HEK293 (cell line): ENCODE measurements at regions not wholly inside any gene's neighbourhood (a gene's known extent, or its start where the extent isn't known, plus 50 kb on each side); places are given as distances from the start of the nearest gene placed in this dataset.

Experiments
- CTCF ChIA-PET: fragments of 350-600 bp; formaldehyde crosslinking; extraction: SDS; loops from one replicate; lab custom pipeline; 2021; ENCODE audit warnings: antibody characterized with exemption; lab: Yijun Ruan, JAX
- POLR2A ChIA-PET: fragments of 300-600 bp; formaldehyde crosslinking; extraction: SDS; loops from one replicate; lab custom pipeline; 2020; ENCODE audit warnings: antibody characterized with exemption, inconsistent platforms; lab: Yijun Ruan, JAX
- H3K27ac ChIP-seq: fragments of 200-500 bp; sonication (Bioruptor generic); 2 replicates; pipeline ENCODE4 v1.5.1; 2014; ENCODE audit warnings: low read depth, low read length, control low read depth, inconsistent platforms; ENCODE audit errors: extremely low read depth
- H3K36me3 ChIP-seq, 2 experiments: fragments of 200-500 bp in 1 of 2; sonication (Bioruptor generic) in 1 of 2; 1 replicate in 1 of 2; 2 replicates in 1 of 2; pipeline ENCODE4 v1.5.1; 2014 to 2017; ENCODE audit warnings: inconsistent platforms in 2 of 2, low read length in 2 of 2; ENCODE audit not compliant: control insufficient read depth in 2 of 2, insufficient read depth in 1 of 2
- H3K4me1 ChIP-seq: fragments of 200-500 bp; sonication (Bioruptor generic); 2 replicates; pipeline ENCODE4 v1.5.1; 2014; ENCODE audit warnings: mild to moderate bottlenecking, low read length, inconsistent platforms; ENCODE audit not compliant: control insufficient read depth, insufficient read depth
- H3K4me3 ChIP-seq: 2 replicates; pipeline ENCODE4 v1.5.1; 2011; ENCODE audit warnings: low read depth, mild to moderate bottlenecking, control low read depth, low read length, moderate library complexity
- H3K9me3 ChIP-seq: fragments of 200-500 bp; sonication (Bioruptor generic); 2 replicates; pipeline ENCODE4 v1.5.1; 2014; ENCODE audit warnings: low read depth, low read length, inconsistent platforms; ENCODE audit not compliant: control insufficient read depth, insufficient read depth
- HOXD13 ChIP-seq: sonication (generic); formaldehyde crosslinking; IDR thresholded peaks from 2 replicates; pipeline ENCODE4 v1.8.0; 2022; ENCODE audit warnings: missing genetic modification reagents, borderline replicate concordance
- KLF10 ChIP-seq: fragments of 450-650 bp; IDR thresholded peaks from 2 replicates; pipeline ENCODE4 v1.5.1; 2018; ENCODE audit warnings: missing biosample characterization, mild to moderate bottlenecking, missing genetic modification characterization
- SCRT1 ChIP-seq: fragments of 450-650 bp; formaldehyde crosslinking; IDR thresholded peaks from 2 replicates; pipeline ENCODE4 v1.5.1; 2016; ENCODE audit warnings: missing biosample characterization, missing genetic modification characterization, borderline replicate concordance
- SCRT2 ChIP-seq: fragments of 450-650 bp; formaldehyde crosslinking; IDR thresholded peaks from 2 replicates; pipeline ENCODE4 v1.5.1; 2016; ENCODE audit warnings: missing biosample characterization, missing genetic modification characterization
- SP2 ChIP-seq: fragments of 450-650 bp; formaldehyde crosslinking; IDR thresholded peaks from 2 replicates; pipeline ENCODE4 v1.5.1; 2016; ENCODE audit warnings: missing biosample characterization, missing genetic modification characterization
- ZBTB20 ChIP-seq: fragments of 450-650 bp; formaldehyde crosslinking; IDR thresholded peaks from 2 replicates; pipeline ENCODE4 v1.5.1; 2016; ENCODE audit warnings: missing biosample characterization, missing genetic modification characterization
- ZBTB21 ChIP-seq: fragments of 450-650 bp; formaldehyde crosslinking; IDR thresholded peaks from 2 replicates; pipeline ENCODE4 v1.5.1; 2017; ENCODE audit warnings: missing biosample characterization, missing genetic modification characterization
- ZBTB48 ChIP-seq: fragments of 450-650 bp; formaldehyde crosslinking; IDR thresholded peaks from 2 replicates; pipeline ENCODE4 v1.5.1; 2016; ENCODE audit warnings: missing biosample characterization, missing genetic modification characterization
- ZBTB6 ChIP-seq: fragments of 450-650 bp; formaldehyde crosslinking; IDR thresholded peaks from 2 replicates; pipeline ENCODE4 v1.5.1; 2017; ENCODE audit warnings: missing biosample characterization, missing genetic modification characterization
- ZNF138 ChIP-seq: fragments of 450-650 bp; formaldehyde crosslinking; IDR thresholded peaks from 2 replicates; pipeline ENCODE4 v1.5.1; 2016; ENCODE audit warnings: missing biosample characterization, missing genetic modification characterization, borderline replicate concordance
- ZNF155 ChIP-seq: fragments of 450-650 bp; formaldehyde crosslinking; IDR thresholded peaks from 2 replicates; pipeline ENCODE4 v1.5.1; 2016; ENCODE audit warnings: missing biosample characterization, missing genetic modification characterization
- ZNF157 ChIP-seq: fragments of 450-650 bp; formaldehyde crosslinking; IDR thresholded peaks from 2 replicates; pipeline ENCODE4 v1.5.1; 2016; ENCODE audit warnings: missing biosample characterization, missing genetic modification characterization
- ZNF2 ChIP-seq: fragments of 450-650 bp; formaldehyde crosslinking; IDR thresholded peaks from 2 replicates; pipeline ENCODE4 v1.5.1; 2016; ENCODE audit warnings: missing biosample characterization, missing genetic modification characterization
- ZNF24 ChIP-seq: fragments of 450-650 bp; formaldehyde crosslinking; IDR thresholded peaks from 2 replicates; pipeline ENCODE4 v1.5.1; 2016; ENCODE audit warnings: missing biosample characterization, missing genetic modification characterization
- ZNF266 ChIP-seq: fragments of 450-650 bp; formaldehyde crosslinking; IDR thresholded peaks from 2 replicates; pipeline ENCODE4 v1.5.1; 2016; ENCODE audit warnings: missing biosample characterization, missing genetic modification characterization, low read depth
- ZNF37A ChIP-seq: fragments of 450-650 bp; IDR thresholded peaks from 2 replicates; pipeline ENCODE4 v1.5.1; 2018; ENCODE audit warnings: missing biosample characterization, missing genetic modification characterization
- ZNF501 ChIP-seq: fragments of 450-650 bp; formaldehyde crosslinking; IDR thresholded peaks from 2 replicates; pipeline ENCODE4 v1.5.1; 2016; ENCODE audit warnings: missing biosample characterization, missing genetic modification characterization
- ZNF555 ChIP-seq: fragments of 450-650 bp; formaldehyde crosslinking; conservative IDR thresholded peaks from 2 replicates; pipeline ENCODE4 v1.5.1; 2017; ENCODE audit warnings: missing biosample characterization, mild to moderate bottlenecking, missing genetic modification characterization, inconsistent platforms
- ZNF558 ChIP-seq: fragments of 450-650 bp; formaldehyde crosslinking; IDR thresholded peaks from 2 replicates; pipeline ENCODE4 v1.5.1; 2016; ENCODE audit warnings: missing biosample characterization, missing genetic modification characterization
- ZNF654 ChIP-seq: fragments of 450-650 bp; formaldehyde crosslinking; IDR thresholded peaks from 2 replicates; pipeline ENCODE4 v1.5.1; 2016; ENCODE audit warnings: low read depth, missing biosample characterization, missing genetic modification characterization
- ZNF677 ChIP-seq: fragments of 450-650 bp; IDR thresholded peaks from 2 replicates; pipeline ENCODE4 v1.5.0; 2018; ENCODE audit warnings: missing biosample characterization, mild to moderate bottlenecking, missing genetic modification characterization, moderate library complexity
- ZNF701 ChIP-seq: fragments of 450-650 bp; formaldehyde crosslinking; IDR thresholded peaks from 2 replicates; pipeline ENCODE4 v1.5.1; 2016; ENCODE audit warnings: missing biosample characterization, missing genetic modification characterization
- ZNF707 ChIP-seq: fragments of 450-650 bp; formaldehyde crosslinking; IDR thresholded peaks from 2 replicates; pipeline ENCODE4 v1.5.1; 2016; ENCODE audit warnings: missing biosample characterization, missing genetic modification characterization
- ZNF768 ChIP-seq: fragments of 450-650 bp; formaldehyde crosslinking; IDR thresholded peaks from 2 replicates; pipeline ENCODE4 v1.5.1; 2018; ENCODE audit warnings: missing biosample characterization, mild to moderate bottlenecking, missing genetic modification characterization
- ZNF792 ChIP-seq: fragments of 450-650 bp; formaldehyde crosslinking; IDR thresholded peaks from 2 replicates; pipeline ENCODE4 v1.5.1; 2016; ENCODE audit warnings: missing biosample characterization, missing genetic modification characterization
- ZSCAN4 ChIP-seq: fragments of 450-650 bp; formaldehyde crosslinking; IDR thresholded peaks from 2 replicates; pipeline ENCODE4 v1.5.1; 2017; ENCODE audit warnings: missing biosample characterization, missing genetic modification characterization
- ZXDB ChIP-seq: fragments of 450-650 bp; formaldehyde crosslinking; IDR thresholded peaks from 2 replicates; pipeline ENCODE4 v1.5.1; 2016; ENCODE audit warnings: missing biosample characterization, missing genetic modification characterization
- TF ChIP-seq, protein P1 (sequence below): fragments of 450-650 bp; formaldehyde crosslinking; IDR thresholded peaks from 2 replicates; pipeline ENCODE4 v1.5.1; 2017; ENCODE audit warnings: missing biosample characterization, missing genetic modification characterization
- TF ChIP-seq, protein P2 (sequence below): fragments of 450-650 bp; formaldehyde crosslinking; IDR thresholded peaks from 2 replicates; pipeline ENCODE4 v1.5.1; 2016; ENCODE audit warnings: missing biosample characterization, missing genetic modification characterization
- TF ChIP-seq, protein P3 (sequence below): fragments of 450-650 bp; formaldehyde crosslinking; IDR thresholded peaks from 2 replicates; pipeline ENCODE4 v1.5.1; 2016; ENCODE audit warnings: missing biosample characterization, missing genetic modification characterization, low read depth
- TF ChIP-seq, protein P4 (sequence below): fragments of 450-650 bp; formaldehyde crosslinking; optimal IDR thresholded peaks from 2 replicates; pipeline ENCODE3; 2016; ENCODE audit warnings: missing biosample characterization, mild to moderate bottlenecking, missing genetic modification characterization

DNA sequence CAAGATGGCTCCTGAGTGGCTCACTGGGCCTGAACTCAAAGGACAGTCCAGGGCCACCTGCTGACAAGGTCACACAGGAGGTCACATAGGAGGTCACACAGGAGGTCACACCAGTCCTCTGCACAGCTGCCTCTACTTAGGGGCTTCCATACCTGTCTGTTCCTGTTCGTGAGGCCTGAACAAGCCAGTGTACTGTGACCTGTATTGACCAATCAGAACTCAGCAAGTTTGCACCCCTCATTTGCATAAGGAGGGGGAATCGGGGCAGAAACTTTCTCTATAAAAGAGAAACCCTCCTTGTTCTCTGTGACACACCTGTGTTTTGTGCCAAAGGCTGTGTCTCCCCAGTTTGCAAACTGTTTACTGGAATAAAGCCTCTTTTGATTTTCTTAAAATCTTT is 478.9 kb downstream of the EIPR1 start:
- H3K9me3 ChIP-seq: no peaks in the 10 kb centered on the region
- no peaks in the 10 kb centered on the region for H3K4me1 ChIP-seq
- H3K4me3 ChIP-seq: no peak overlapping the region
- POLR2A ChIA-PET: no interaction called here
- TF ChIP-seq ZNF792 (tag by site-specific recombination) (no peak), SCRT2 (tag by site-specific recombination) (no peak), ZNF266 (tag by site-specific recombination) (no peak), SCRT1 (no peak), ZNF157 (tag by site-specific recombination) (no peak), ZXDB (tag by site-specific recombination) (no peak), ZNF138 (tag by site-specific recombination) (no peak), ZNF558 (tag by site-specific recombination) (no peak), ZNF24 (tag by site-specific recombination) (no peak), ZNF677 (tag by site-specific recombination) (no peak), ZNF707 (tag by site-specific recombination) (no peak), SP2 (tag by site-specific recombination) (no peak), ZSCAN4 (tag by site-specific recombination) (no peak), ZNF654 (no peak), ZBTB20 (no peak), ZNF2 (tag by site-specific recombination) (no peak), KLF10 (no peak), ZNF37A (no peak)
- TF ChIP-seq, protein P1, sequence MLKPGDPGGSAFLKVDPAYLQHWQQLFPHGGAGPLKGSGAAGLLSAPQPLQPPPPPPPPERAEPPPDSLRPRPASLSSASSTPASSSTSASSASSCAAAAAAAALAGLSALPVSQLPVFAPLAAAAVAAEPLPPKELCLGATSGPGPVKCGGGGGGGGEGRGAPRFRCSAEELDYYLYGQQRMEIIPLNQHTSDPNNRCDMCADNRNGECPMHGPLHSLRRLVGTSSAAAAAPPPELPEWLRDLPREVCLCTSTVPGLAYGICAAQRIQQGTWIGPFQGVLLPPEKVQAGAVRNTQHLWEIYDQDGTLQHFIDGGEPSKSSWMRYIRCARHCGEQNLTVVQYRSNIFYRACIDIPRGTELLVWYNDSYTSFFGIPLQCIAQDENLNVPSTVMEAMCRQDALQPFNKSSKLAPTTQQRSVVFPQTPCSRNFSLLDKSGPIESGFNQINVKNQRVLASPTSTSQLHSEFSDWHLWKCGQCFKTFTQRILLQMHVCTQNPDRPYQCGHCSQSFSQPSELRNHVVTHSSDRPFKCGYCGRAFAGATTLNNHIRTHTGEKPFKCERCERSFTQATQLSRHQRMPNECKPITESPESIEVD (tag by site-specific recombination): no peak
- CTCF ChIA-PET: no interaction called here
- no peaks in the 10 kb centered on the region for H3K36me3 ChIP-seq
- no peak overlapping the region for H3K27ac ChIP-seq

DNA sequence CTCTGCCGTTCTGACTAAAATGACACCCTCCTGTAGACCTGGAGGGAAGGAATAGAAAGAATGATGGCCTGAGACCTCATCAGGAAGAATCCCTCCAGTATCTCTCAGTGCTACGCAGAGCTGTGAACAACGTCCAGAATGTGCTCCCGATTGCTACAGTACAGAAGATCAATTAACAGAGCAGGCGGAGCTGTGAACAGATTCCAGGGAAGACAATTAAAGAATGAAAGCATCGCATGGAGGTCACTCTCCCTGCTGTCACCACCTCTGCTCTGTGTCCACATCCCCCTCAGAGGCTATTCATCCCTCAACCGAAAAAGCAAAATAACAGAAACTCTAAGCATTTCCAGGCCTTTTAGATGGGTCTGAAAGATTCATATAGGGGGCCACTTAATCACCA is 481.0 kb downstream of the EIPR1 start:
- CTCF ChIA-PET: interaction anchor here (0.6 kb wide), 1 partner anchor 75 kb away, joined by 3 read pairs; no protein-coding TSS in a partner anchor
- Histone ChIP-seq H3K4me1 (no peaks in the 10 kb centered on the region), H3K9me3 (no peaks in the 10 kb centered on the region), H3K36me3 (no peaks in the 10 kb centered on the region), H3K27ac (no peak overlapping the region), H3K4me3 (no peak overlapping the region)
- POLR2A ChIA-PET: no interaction called here
- no peak for TF ChIP-seq SCRT1
- no peak for TF ChIP-seq ZBTB48 (tag by site-specific recombination)
- TF ChIP-seq, protein P2, sequence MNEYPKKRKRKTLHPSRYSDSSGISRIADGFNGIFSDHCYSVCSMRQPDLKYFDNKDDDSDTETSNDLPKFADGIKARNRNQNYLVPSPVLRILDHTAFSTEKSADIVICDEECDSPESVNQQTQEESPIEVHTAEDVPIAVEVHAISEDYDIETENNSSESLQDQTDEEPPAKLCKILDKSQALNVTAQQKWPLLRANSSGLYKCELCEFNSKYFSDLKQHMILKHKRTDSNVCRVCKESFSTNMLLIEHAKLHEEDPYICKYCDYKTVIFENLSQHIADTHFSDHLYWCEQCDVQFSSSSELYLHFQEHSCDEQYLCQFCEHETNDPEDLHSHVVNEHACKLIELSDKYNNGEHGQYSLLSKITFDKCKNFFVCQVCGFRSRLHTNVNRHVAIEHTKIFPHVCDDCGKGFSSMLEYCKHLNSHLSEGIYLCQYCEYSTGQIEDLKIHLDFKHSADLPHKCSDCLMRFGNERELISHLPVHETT (tag by site-specific recombination): no peak
- TF ChIP-seq, protein P3, sequence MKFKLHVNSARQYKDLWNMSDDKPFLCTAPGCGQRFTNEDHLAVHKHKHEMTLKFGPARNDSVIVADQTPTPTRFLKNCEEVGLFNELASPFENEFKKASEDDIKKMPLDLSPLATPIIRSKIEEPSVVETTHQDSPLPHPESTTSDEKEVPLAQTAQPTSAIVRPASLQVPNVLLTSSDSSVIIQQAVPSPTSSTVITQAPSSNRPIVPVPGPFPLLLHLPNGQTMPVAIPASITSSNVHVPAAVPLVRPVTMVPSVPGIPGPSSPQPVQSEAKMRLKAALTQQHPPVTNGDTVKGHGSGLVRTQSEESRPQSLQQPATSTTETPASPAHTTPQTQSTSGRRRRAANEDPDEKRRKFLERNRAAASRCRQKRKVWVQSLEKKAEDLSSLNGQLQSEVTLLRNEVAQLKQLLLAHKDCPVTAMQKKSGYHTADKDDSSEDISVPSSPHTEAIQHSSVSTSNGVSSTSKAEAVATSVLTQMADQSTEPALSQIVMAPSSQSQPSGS (tag by site-specific recombination): no peak
- TF ChIP-seq HOXD13: no peak
- TF ChIP-seq ZNF555 (tag by site-specific recombination): no peak
- TF ChIP-seq, protein P4, sequence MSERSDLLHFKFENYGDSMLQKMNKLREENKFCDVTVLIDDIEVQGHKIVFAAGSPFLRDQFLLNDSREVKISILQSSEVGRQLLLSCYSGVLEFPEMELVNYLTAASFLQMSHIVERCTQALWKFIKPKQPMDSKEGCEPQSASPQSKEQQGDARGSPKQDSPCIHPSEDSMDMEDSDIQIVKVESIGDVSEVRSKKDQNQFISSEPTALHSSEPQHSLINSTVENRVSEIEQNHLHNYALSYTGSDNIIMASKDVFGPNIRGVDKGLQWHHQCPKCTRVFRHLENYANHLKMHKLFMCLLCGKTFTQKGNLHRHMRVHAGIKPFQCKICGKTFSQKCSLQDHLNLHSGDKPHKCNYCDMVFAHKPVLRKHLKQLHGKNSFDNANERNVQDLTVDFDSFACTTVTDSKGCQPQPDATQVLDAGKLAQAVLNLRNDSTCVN (tag by site-specific recombination): no peak
- no peak for TF ChIP-seq ZNF768 (tag by site-specific recombination)
- no peak for TF ChIP-seq ZBTB6 (tag by site-specific recombination)
- TF ChIP-seq ZNF701 (tag by site-specific recombination): no peak
- TF ChIP-seq ZNF501 (tag by site-specific recombination): no peak
- TF ChIP-seq ZNF155 (tag by site-specific recombination): no peak
- TF ChIP-seq ZBTB21 (tag by site-specific recombination): no peak
